IPS-NIHi7 (cell line): ENCODE measurements at regions not wholly inside any gene's neighbourhood (a gene's known extent, or its start where the extent isn't known, plus 50 kb on each side); places are given as distances from the start of the nearest gene placed in this dataset.
"Not testable (repeated sequence)": the region's sequence is repeated elsewhere in the genome, so short reads cannot be mapped to it uniquely, and the experiment has no call there.

ENCODE experiments used
- DNase-seq: peaks from one replicate; pipeline ENCODE4 v3.0.0; 2012; ENCODE audit warnings: mixed read lengths; ENCODE audit errors: extremely low spot score

GRCh38 chr20:23151885-23152284 is 65.8 kb upstream of the CD93 start:
- DNase-seq = no peak

- DNase-seq = no peak
Measured at GRCh38 chr20:23151008-23151703, 65.0 kb upstream of the CD93 start.

DNA sequence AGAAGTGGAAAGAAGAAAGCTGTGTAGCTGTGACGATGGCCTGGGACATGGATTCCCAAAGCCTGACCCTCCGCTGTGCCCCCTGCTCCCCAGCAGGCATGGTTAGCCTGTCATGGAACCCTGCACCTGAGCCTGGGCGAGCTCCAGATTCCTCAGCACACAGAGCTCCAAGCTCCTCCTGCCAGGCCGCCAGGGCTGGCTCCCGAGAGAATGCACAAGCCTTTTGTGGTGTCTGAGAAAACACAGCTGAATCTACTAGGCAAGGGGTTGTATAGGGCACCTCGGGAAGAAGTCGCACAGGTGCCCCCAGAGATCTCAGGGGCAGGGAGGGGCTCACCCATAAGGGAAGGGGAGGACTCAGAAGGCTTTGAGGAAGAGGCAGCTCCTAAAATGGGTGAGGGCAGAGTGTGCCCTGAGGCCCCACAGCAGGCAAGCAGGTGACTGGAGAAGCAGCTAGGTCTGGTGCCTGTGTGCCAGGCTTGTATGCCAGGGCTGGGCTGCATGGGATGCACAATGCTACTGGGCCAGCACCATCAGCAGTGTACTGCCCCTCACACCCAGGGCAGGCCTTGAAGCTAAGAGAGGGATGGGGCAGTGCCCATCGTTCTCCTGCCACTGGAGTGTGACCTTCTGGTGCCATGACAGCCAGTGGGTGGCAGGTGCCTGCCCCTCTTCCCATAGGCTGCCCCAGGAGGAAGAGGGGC is 64.3 kb upstream of the CD93 start:
- DNase-seq = no peak

DNA sequence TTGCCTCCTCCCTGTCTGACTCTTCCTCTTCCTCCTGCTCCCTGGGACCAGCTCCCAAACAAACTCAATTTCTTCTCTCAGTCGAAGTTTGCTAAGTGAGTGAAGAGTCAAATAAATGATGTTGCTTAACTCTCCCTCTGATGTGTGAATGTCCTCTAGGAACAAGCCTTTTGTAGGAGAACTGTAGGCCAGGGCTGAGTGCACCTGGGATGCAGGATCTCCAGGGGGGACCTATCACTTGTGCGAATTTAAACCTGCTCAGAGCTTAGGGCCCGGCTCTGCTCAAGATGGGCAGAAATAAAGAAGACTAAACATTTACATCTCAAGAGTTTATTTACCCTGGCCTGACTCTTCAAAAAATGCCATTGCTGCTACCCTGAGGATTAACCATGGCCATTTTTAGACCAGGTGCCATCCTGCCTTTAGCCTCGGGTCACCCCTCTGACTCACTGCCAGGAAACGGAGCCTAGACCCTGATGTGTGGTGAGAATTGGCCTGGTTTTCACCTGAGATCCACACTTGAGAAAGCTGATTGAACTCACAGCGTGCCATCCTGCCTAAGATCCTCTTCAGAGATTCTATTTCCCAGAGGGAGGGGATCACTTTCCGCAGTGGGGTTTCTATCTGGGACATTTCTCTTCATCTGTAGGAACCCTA is 63.6 kb upstream of the CD93 start:
- DNase-seq = no peak

DNA sequence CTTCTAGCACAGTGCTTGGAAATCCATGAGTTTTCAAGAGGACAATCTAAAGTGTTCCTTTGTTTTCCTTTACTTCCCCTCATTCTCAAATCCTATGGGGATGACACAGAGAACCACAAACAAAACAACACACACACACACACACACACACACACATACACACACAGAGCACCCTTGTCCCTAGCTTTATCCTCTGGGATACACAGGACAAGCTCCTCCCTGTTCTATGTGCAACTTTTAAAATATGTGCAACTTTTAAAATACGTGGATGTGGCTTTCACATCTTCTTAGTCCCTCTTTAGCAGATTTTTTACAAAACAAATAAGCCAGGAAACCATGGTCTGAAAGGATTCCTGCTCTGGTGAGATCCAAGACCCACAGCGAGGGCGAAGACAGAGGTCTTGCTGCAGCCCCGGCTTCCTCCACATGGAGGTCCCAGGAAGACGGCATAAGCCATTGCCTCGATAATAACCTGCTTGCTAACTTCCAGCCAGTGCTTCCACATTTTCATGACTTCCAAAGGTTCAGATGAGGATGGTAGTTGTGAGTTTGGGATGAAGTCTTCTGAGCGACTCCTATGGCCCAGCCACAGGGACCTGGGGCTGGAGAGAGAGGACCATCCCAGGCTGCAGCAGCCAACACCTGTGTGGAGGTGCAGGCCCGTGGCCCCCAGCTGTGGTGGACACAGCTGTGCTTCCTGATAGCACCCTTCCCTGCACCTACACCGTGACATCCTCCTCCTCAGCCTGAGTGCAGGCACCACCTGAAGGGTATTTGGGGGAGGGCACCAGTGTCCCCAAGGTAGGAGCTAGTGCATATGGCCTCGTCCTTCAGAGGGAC is 62.8 kb upstream of the CD93 start:
- DNase-seq = no peak

- DNase-seq = no peak
Measured at GRCh38 chr20:23147964-23148730, 62.0 kb upstream of the CD93 start.

- no peak for DNase-seq
Measured at GRCh38 chr20:23147647-23147963, 61.5 kb upstream of the CD93 start.

DNA sequence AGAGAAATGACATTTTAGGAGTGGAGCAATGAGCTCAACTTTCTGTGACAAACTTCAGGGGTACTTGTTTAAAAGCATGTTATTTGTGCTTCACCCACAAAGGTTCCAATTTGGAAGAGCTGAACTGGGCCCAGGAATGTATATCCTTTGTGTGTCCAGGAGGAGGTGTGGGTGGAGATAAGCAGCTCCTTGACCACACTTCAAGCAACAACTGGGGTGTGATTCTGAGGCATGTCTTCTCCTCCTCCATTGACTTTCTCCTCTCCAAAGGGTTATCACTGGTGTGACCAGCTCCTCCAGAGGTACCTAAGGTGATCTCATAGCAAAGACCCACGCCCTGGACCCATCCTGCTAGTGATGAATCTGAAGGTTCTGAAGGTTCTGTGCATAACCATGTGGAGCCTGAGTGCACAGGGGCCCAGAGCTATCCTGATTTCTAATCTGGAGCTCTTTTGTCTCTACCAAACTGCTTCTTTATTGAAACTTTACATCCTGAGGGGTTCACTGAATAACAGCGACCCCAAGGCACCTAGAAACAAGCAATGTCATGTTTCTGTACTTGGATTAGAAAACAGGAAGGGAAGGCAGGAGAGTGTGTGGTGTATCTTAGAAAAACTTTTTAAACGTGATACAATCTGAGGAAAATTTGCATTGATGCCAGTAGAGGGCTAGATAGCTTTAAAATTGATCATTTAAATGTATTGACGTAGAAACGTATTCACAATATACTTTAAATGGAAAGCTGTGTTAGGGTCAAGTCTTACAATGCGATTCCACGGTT is 60.9 kb upstream of the CD93 start:
- no peak for DNase-seq

DNA sequence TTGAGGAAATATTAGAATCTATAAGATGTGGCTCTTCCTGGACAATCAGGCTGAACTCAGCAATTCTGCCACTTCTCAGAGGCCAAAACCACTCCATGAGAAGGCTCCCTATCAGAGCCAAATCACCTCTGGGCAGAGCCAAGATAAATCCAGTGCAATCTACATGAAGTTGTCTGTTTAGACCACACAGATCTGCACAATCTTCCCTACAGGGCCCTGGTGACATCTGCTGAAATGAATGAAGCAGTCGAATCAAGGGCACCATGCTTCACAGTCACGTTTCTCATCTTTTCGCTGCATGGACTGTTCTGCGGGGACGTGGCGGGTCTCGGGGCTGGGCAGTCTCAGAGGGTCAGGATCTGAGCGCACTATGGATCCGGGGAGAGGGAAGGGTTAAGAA is 60.1 kb upstream of the CD93 start:
- DNase-seq = no peak

GRCh38 chr20:23145281-23145700 is 59.2 kb upstream of the CD93 start:
- DNase-seq = no peak

GRCh38 chr20:23144856-23145255 is 58.7 kb upstream of the CD93 start:
- DNase-seq = no peak

GRCh38 chr20:23143986-23144690 is 58.0 kb upstream of the CD93 start:
- DNase-seq = no peak

GRCh38 chr20:23143098-23143497 is 57.0 kb upstream of the CD93 start:
- DNase-seq = no peak

DNA sequence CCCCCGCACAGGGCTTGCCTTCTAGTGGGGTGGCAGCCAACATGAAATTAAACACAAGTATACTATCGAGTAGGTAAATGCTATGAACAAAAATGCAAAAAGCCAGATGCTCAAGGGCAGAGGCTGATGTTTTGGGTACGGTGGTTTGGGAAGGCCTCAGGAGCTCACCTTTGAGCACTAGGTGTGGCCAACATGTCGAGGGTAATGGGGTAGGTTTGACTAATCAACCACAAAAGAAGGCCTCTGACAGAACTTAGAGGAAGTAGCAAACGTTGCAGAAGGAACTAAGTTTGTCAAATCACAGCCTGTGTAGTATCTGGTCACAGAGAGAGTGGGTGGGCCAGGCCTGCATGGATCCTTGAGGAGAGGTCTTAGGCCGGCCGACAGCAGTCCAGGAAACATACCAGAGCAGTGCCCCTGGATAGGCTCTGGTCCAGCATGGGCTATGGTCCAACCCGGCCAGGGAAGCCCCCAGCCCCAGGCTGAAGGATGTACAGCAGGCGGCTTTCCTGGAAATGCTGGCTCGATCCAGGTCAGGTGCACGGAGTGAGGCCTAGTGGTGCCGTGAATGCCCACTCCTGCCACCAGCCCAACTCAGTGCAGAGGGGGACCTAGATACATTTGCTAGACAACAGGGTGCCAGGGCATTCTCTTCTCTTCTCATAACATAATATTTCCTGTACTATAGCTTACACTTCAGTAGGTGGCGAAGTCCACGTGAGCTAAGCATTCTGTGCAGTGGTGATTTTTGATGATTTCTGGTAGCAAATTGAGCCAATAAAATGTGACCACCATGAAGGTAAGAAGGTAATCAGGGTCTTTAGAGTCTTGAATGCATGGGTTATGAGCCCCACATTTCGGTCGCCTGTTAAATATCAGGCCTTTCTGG is 56.3 kb upstream of the CD93 start:
- no peak for DNase-seq

GRCh38 chr20:23141450-23142161 is 55.5 kb upstream of the CD93 start:
- DNase-seq = no peak

GRCh38 chr20:23140991-23141390 is 54.9 kb upstream of the CD93 start:
- no peak for DNase-seq

- DNase-seq = not testable (repeated sequence)
Measured at GRCh38 chr20:23139984-23140383, 53.9 kb upstream of the CD93 start.

- no peak for DNase-seq
Measured at GRCh38 chr20:23139524-23139923, 53.4 kb upstream of the CD93 start.
